ENCODE measurements at regions not wholly inside any gene's neighbourhood (a gene's known extent, or its start where the extent isn't known, plus 50 kb on each side); places are given as distances from the start of the nearest gene placed in this dataset.
A peak's percentile ranks its signal among the peaks of the same experiment; 100 is the strongest.

- 62 to 66% methylated on average over 4 of the region's 4 CpGs for WGBS, 2 donors
Measured at GRCh38 chr5:127184851-127185250, 105.7 kb upstream of the MEGF10 start.

GRCh38 chr5:127186657-127187056 is 103.9 kb upstream of the MEGF10 start:
- no peaks in the 10 kb centered on the region for H3K36me3 ChIP-seq
- H3K27me3 ChIP-seq = no peaks in the 10 kb centered on the region
- FAIRE-seq (no peak), DNase-seq (no peak), ATAC-seq (no peak)
- intact Hi-C loops (cut with DNase I) = no loop called here
- no peak overlapping the region for H3K4me3 ChIP-seq
- WGBS, 2 donors = 76 to 86% methylated on average over 6 of the region's 6 CpGs
- no peaks in the 10 kb centered on the region for H3K9me3 ChIP-seq
- H3K27ac ChIP-seq = no peak overlapping the region
- no peaks in the 10 kb centered on the region for H3K4me1 ChIP-seq
- no peak for TF ChIP-seq CTCF (IDR thresholded peaks at IDR 0.05)

More at GRCh38 chr5:127184851-127185250, 105.7 kb upstream of the MEGF10 start:
- FAIRE-seq (no peak), DNase-seq (no peak), ATAC-seq (no peak)
- no peak overlapping the region for H3K27ac ChIP-seq
- no peaks in the 10 kb centered on the region for H3K36me3 ChIP-seq
- intact Hi-C loops (cut with DNase I) = no loop called here
- no peak overlapping the region for H3K4me3 ChIP-seq
- no peaks in the 10 kb centered on the region for H3K9me3 ChIP-seq
- H3K27me3 ChIP-seq = no peaks in the 10 kb centered on the region
- H3K4me1 ChIP-seq = no peaks in the 10 kb centered on the region
- TF ChIP-seq CTCF (IDR thresholded peaks at IDR 0.05) = no peak

- Histone ChIP-seq H3K4me1 (peaks cover 0 to 3% (median 2%) of the 10 kb centered on the region in 3 donors), H3K4me3 (no peak overlapping the region), H3K9me3 (no peaks in the 10 kb centered on the region), H3K27me3 (no peaks in the 10 kb centered on the region), H3K36me3 (no peaks in the 10 kb centered on the region), H3K27ac (no peak overlapping the region)
- FAIRE-seq (no peak), ATAC-seq (no peak), DNase-seq (no peak)
- intact Hi-C loops (cut with DNase I) = no loop called here
- no peak for TF ChIP-seq CTCF (IDR thresholded peaks at IDR 0.05)
- WGBS, 2 donors = 49 to 51% methylated on average over 5 of the region's 5 CpGs
Measured at GRCh38 chr5:127187706-127188105, 102.9 kb upstream of the MEGF10 start.

GRCh38 chr5:127192150-127192549 is 98.4 kb upstream of the MEGF10 start:
- TF ChIP-seq CTCF (IDR thresholded peaks at IDR 0.05) = no peak
- H3K27ac ChIP-seq = no peak overlapping the region
- DNase-seq (no peak), ATAC-seq (no peak), FAIRE-seq (no peak)
- H3K36me3 ChIP-seq = no peaks in the 10 kb centered on the region
- no peak overlapping the region for H3K4me3 ChIP-seq
- intact Hi-C loops (cut with DNase I) = no loop called here
- 96 to 99% methylated on average over 3 of the region's 3 CpGs for WGBS, 2 donors
- H3K4me1 ChIP-seq = peaks cover 6 to 18% (median 9%) of the 10 kb centered on the region in 3 donors
- no peaks in the 10 kb centered on the region for H3K9me3 ChIP-seq
- no peaks in the 10 kb centered on the region for H3K27me3 ChIP-seq

GRCh38 chr5:127192836-127193338 is 97.7 kb upstream of the MEGF10 start:
- peaks cover 6 to 18% (median 9%) of the 10 kb centered on the region in 3 donors for H3K4me1 ChIP-seq
- TF ChIP-seq CTCF (IDR thresholded peaks at IDR 0.05) = no peak
- WGBS, 2 donors = 33 to 35% methylated on average over 3 of the region's 3 CpGs
- no peaks in the 10 kb centered on the region for H3K9me3 ChIP-seq
- H3K4me3 ChIP-seq = no peak overlapping the region
- ATAC-seq (peak in 2 of 4 donors; percentile 81 to 91), FAIRE-seq (no peak), DNase-seq (no peak)
- no peaks in the 10 kb centered on the region for H3K27me3 ChIP-seq
- no peaks in the 10 kb centered on the region for H3K36me3 ChIP-seq
- peak overlapping the region in 1 of 4 donors; percentile 0 for H3K27ac ChIP-seq
- intact Hi-C loops (cut with DNase I) = no loop called here

Data from pancreas (tissue), 10 donors.